H9 (cell line): ENCODE measurements at regions not wholly inside any gene's neighbourhood (a gene's known extent, or its start where the extent isn't known, plus 50 kb on each side); places are given as distances from the start of the nearest gene placed in this dataset.

Experiments used
- DNase-seq: peaks from one replicate; pipeline ENCODE4 v3.0.0-alpha.2; 2017
- H2AFZ ChIP-seq: one replicate; pipeline ENCODE4 v1.6.1; 2013; ENCODE audit warnings: mild to moderate bottlenecking, low read length, control low read depth, moderate library complexity
- H2AK5ac ChIP-seq: 2 replicates; pipeline ENCODE4 v1.6.1; 2013; ENCODE audit warnings: low read length, control low read depth, mixed read lengths; ENCODE audit not compliant: insufficient read length
- H2BK120ac ChIP-seq: one replicate; pipeline ENCODE4 v1.6.1; 2013; ENCODE audit warnings: low read depth, mild to moderate bottlenecking, low read length, control low read depth, inconsistent platforms; ENCODE audit not compliant: poor library complexity, severe bottlenecking
- H2BK12ac ChIP-seq: 2 replicates; pipeline ENCODE4 v1.6.1; 2013; ENCODE audit warnings: low read length, control low read depth, mixed read lengths, low read depth; ENCODE audit not compliant: insufficient read length
- H2BK15ac ChIP-seq: 2 replicates; pipeline ENCODE4 v1.6.1; 2013; ENCODE audit warnings: low read depth, low read length, control low read depth
- H2BK20ac ChIP-seq: one replicate; pipeline ENCODE4 v1.6.1; 2013; ENCODE audit warnings: low read depth, mild to moderate bottlenecking, low read length, control low read depth, inconsistent platforms; ENCODE audit not compliant: poor library complexity, severe bottlenecking
- H2BK5ac ChIP-seq: 2 replicates; pipeline ENCODE4 v1.6.1; 2013; ENCODE audit warnings: low read length, control low read depth, mixed read lengths; ENCODE audit not compliant: insufficient read length
- H3K14ac ChIP-seq: 2 replicates; pipeline ENCODE4 v1.6.1; 2013; ENCODE audit warnings: low read length, control low read depth; ENCODE audit not compliant: insufficient read depth
- H3K18ac ChIP-seq: 2 replicates; pipeline ENCODE4 v1.6.1; 2013; ENCODE audit warnings: low read depth, mild to moderate bottlenecking, mixed read lengths, low read length, control low read depth; ENCODE audit not compliant: insufficient read length
- H3K23ac ChIP-seq: 2 replicates; pipeline ENCODE4 v1.6.1; 2013; ENCODE audit warnings: low read length, control low read depth, mixed read lengths, low read depth; ENCODE audit not compliant: insufficient read length
- H3K23me2 ChIP-seq: 2 replicates; pipeline ENCODE4 v1.6.1; 2013; ENCODE audit warnings: low read depth, mild to moderate bottlenecking, mixed read lengths, low read length, control low read depth; ENCODE audit not compliant: insufficient read length, poor library complexity, severe bottlenecking
- H3K27ac ChIP-seq: 2 replicates; pipeline ENCODE4 v1.5.1; 2013; ENCODE audit warnings: low read length, control low read depth, mixed read lengths, low read depth; ENCODE audit not compliant: insufficient read length
- H3K27me3 ChIP-seq: 2 replicates; pipeline ENCODE4 v1.6.1; 2013; ENCODE audit warnings: low read length, control low read depth, inconsistent platforms; ENCODE audit not compliant: insufficient read depth
- H3K4ac ChIP-seq: 2 replicates; pipeline ENCODE4 v1.6.1; 2013; ENCODE audit warnings: low read depth, mild to moderate bottlenecking, control low read depth, inconsistent platforms, low read length, moderate library complexity
- H3K4me1 ChIP-seq: 2 replicates; pipeline ENCODE4 v1.6.1; 2013; ENCODE audit warnings: low read length, control low read depth, inconsistent platforms; ENCODE audit not compliant: insufficient read depth
- H3K4me2 ChIP-seq: 2 replicates; pipeline ENCODE4 v1.6.1; 2013; ENCODE audit warnings: low read length, control low read depth, mixed read lengths; ENCODE audit not compliant: insufficient read length, insufficient read depth
- H3K56ac ChIP-seq: 2 replicates; pipeline ENCODE4 v1.6.1; 2013; ENCODE audit warnings: low read depth, mild to moderate bottlenecking, mixed read lengths, low read length, control low read depth; ENCODE audit not compliant: insufficient read length
- H3K79me1 ChIP-seq: 2 replicates; pipeline ENCODE4 v1.6.1; 2013; ENCODE audit warnings: low read depth, mild to moderate bottlenecking, moderate library complexity, low read length, control low read depth, inconsistent platforms; ENCODE audit not compliant: insufficient read depth, poor library complexity, severe bottlenecking
- H3K79me2 ChIP-seq: 2 replicates; pipeline ENCODE4 v1.6.1; 2013; ENCODE audit warnings: low read length, control low read depth, inconsistent platforms; ENCODE audit not compliant: insufficient read depth
- H3K9ac ChIP-seq: 2 replicates; pipeline ENCODE4 v1.6.1; 2013; ENCODE audit warnings: low read length, control low read depth, mixed read lengths; ENCODE audit not compliant: insufficient read length; ENCODE audit errors: extremely low read depth
- H3K9me3 ChIP-seq: one replicate; pipeline ENCODE4 v1.6.1; 2013; ENCODE audit warnings: low read depth, low read length, inconsistent platforms; ENCODE audit not compliant: control insufficient read depth
- H3T11ph ChIP-seq: one replicate; pipeline ENCODE4 v1.6.1; 2013; ENCODE audit warnings: mild to moderate bottlenecking, low read length, control low read depth, inconsistent platforms
- H4K20me1 ChIP-seq: one replicate; pipeline ENCODE4 v1.6.1; 2013; ENCODE audit not compliant: control insufficient read depth, insufficient read length, insufficient read depth
- H4K5ac ChIP-seq: 2 replicates; pipeline ENCODE4 v1.6.1; 2013; ENCODE audit warnings: low read depth, mild to moderate bottlenecking, mixed read lengths, low read length, control low read depth; ENCODE audit not compliant: insufficient read length
- H4K8ac ChIP-seq: replicated peaks from 2 replicates; pipeline ENCODE4 v1.6.1; 2013; ENCODE audit warnings: low read length, control low read depth, mixed read lengths, low read depth; ENCODE audit not compliant: insufficient read length
- H4K91ac ChIP-seq: 2 replicates; pipeline ENCODE4 v1.6.1; 2013; ENCODE audit warnings: low read depth, mild to moderate bottlenecking, moderate library complexity, mixed read lengths, low read length, control low read depth; ENCODE audit not compliant: insufficient read length
- H3K27ac Mint-ChIP-seq, 3 experiments: 2 replicates in 2 of 3; 3 replicates in 1 of 3; pipeline ENCODE4 v1.8.0; 2020 to 2021; ENCODE audit warnings: mixed read lengths in 3 of 3, mild to moderate bottlenecking in 1 of 3, moderate library complexity in 1 of 3
- H3K27me3 Mint-ChIP-seq: 2 replicates; pipeline ENCODE4 v1.8.0; 2021; ENCODE audit warnings: low read depth, mild to moderate bottlenecking, moderate library complexity, mixed read lengths
- H3K36me3 Mint-ChIP-seq, 3 experiments: 2 replicates in 2 of 3; 3 replicates in 1 of 3; pipeline ENCODE4 v1.8.0; 2020 to 2021; ENCODE audit warnings: low read depth in 3 of 3, mixed read lengths in 3 of 3; ENCODE audit not compliant: insufficient read depth in 1 of 3
- H3K4me1 Mint-ChIP-seq, 2 experiments: 2 replicates each; pipeline ENCODE4 v1.8.0; 2020; ENCODE audit warnings: mixed read lengths in 2 of 2
- H3K4me3 Mint-ChIP-seq, 2 experiments: 2 replicates in 1 of 2; 3 replicates in 1 of 2; pipeline ENCODE4 v1.8.0; 2020 to 2021; ENCODE audit warnings: mild to moderate bottlenecking in 2 of 2, mixed read lengths in 2 of 2, moderate library complexity in 1 of 2
- H3K9me3 Mint-ChIP-seq, 2 experiments: 2 replicates in 1 of 2; 3 replicates in 1 of 2; pipeline ENCODE4 v1.8.0; 2020; ENCODE audit warnings: mild to moderate bottlenecking in 2 of 2, mixed read lengths in 2 of 2, moderate library complexity in 1 of 2
- WGBS: extraction: QIAGEN DNeasy Blood & Tissue Kit; methylation state at CpG from one replicate; pipeline ENCODE4 v1.1.7; 2013; ENCODE audit warnings: missing lambda C conversion rate, low lambda C conversion rate, mixed read lengths; ENCODE audit not compliant: insufficient read length; ENCODE audit errors: extremely low coverage; 5-methylcytosine and 5-hydroxymethylcytosine counted together
- TF ChIP-seq, protein P1 (sequence below): fragments of 200-600 bp; sonication (generic); conservative IDR thresholded peaks from 3 replicates; pipeline ENCODE4 v1.8.0; 2021; ENCODE audit warnings: antibody characterized with exemption, mild to moderate bottlenecking

DNA sequence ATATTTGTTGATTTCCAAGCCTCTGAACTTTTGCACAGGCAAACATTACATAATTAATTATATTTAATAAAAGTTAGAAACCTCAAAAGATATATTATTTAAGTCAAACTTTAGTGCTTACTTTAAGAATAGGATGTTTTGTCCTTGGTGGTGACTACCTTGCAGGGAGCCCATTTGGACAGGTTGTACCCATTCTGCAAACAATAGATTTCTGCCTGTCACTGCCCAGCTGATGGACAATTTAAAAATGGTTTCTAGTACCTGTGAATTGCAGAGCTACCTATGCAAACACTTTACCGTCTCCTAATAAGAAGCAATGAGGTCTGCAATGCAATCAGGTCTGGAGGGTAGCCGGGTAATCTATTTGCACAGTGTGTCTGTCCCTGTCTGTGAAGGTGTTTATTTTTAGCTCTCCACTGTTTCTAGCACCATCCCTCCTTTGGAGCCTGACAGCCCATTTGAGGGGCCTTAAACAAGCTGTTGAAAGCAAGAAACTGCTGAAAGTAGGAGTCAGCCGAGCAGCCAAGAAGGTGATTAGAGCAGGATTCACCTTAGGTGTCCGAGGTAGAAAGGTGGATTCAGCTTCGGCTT lies 556.2 kb upstream of the CFAP20DC start:
- no peaks in the 10 kb centered on the region for H3K27me3 ChIP-seq
- H3K79me1 ChIP-seq: no peaks in the 10 kb centered on the region
- H3K9ac ChIP-seq: no peak overlapping the region
- no peak overlapping the region for H2BK15ac ChIP-seq
- H3K36me3 Mint-ChIP-seq: no peaks in the 10 kb centered on the region
- no peak overlapping the region for H2BK12ac ChIP-seq
- no CpG with 5 or more reads among the region's 5 CpGs for WGBS
- H3K14ac ChIP-seq: no peak overlapping the region
- H3K4me3 Mint-ChIP-seq: no peak overlapping the region
- H4K5ac ChIP-seq: no peak overlapping the region
- no peaks in the 10 kb centered on the region for H4K20me1 ChIP-seq
- H3K56ac ChIP-seq: no peak overlapping the region
- H2AK5ac ChIP-seq: no peak overlapping the region
- TF ChIP-seq, protein P1, sequence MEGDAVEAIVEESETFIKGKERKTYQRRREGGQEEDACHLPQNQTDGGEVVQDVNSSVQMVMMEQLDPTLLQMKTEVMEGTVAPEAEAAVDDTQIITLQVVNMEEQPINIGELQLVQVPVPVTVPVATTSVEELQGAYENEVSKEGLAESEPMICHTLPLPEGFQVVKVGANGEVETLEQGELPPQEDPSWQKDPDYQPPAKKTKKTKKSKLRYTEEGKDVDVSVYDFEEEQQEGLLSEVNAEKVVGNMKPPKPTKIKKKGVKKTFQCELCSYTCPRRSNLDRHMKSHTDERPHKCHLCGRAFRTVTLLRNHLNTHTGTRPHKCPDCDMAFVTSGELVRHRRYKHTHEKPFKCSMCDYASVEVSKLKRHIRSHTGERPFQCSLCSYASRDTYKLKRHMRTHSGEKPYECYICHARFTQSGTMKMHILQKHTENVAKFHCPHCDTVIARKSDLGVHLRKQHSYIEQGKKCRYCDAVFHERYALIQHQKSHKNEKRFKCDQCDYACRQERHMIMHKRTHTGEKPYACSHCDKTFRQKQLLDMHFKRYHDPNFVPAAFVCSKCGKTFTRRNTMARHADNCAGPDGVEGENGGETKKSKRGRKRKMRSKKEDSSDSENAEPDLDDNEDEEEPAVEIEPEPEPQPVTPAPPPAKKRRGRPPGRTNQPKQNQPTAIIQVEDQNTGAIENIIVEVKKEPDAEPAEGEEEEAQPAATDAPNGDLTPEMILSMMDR: no peak
- H4K8ac ChIP-seq: no peak overlapping the region
- H2BK20ac ChIP-seq: no peak overlapping the region
- H3K4ac ChIP-seq: no peak overlapping the region
- no peak overlapping the region for H2BK5ac ChIP-seq
- DNase-seq: no peak
- H3K9me3 Mint-ChIP-seq: 0 out of 5 replicates have a peak, but pooled peaks cover 0 to 1% of the 10 kb centered on the region in 2 experiments
- H3T11ph ChIP-seq: no peak overlapping the region
- H3K23me2 ChIP-seq: no peaks in the 10 kb centered on the region
- H3K27me3 Mint-ChIP-seq: no peaks in the 10 kb centered on the region
- H2BK120ac ChIP-seq: no peak overlapping the region
- H3K27ac Mint-ChIP-seq: no peak overlapping the region
- peaks cover 3% of the 10 kb centered on the region in 2 experiments; a peak in 2 of 4 replicates for H3K4me1 Mint-ChIP-seq
- no peak overlapping the region for H2AFZ ChIP-seq
- H4K91ac ChIP-seq: no peak overlapping the region
- no peak overlapping the region for H3K27ac ChIP-seq
- no peak overlapping the region for H3K4me2 ChIP-seq
- no peak overlapping the region for H3K23ac ChIP-seq
- no peaks in the 10 kb centered on the region for H3K4me1 ChIP-seq
- H3K9me3 ChIP-seq: no peaks in the 10 kb centered on the region
- no peak overlapping the region for H3K18ac ChIP-seq
- no peaks in the 10 kb centered on the region for H3K79me2 ChIP-seq
